ENCODE measurements at regions not wholly inside any gene's neighbourhood (a gene's known extent, or its start where the extent isn't known, plus 50 kb on each side); places are given as distances from the start of the nearest gene placed in this dataset.
"Not testable (repeated sequence)": the region's sequence is repeated elsewhere in the genome, so short reads cannot be mapped to it uniquely, and the experiment has no call there.

GRCh38 chr4:8965896-8966295 lies 94.3 kb upstream of the HMX1 start:
- not testable (repeated sequence) for DNase-seq

- DNase-seq, result not testable (repeated sequence)
Measured at GRCh38 chr4:8964201-8964788, 92.7 kb upstream of the HMX1 start.

- not testable (repeated sequence) for DNase-seq
Measured at GRCh38 chr4:8963533-8963932, 91.9 kb upstream of the HMX1 start.

- DNase-seq, result peak; percentile 42
Measured at GRCh38 chr4:8961343-8961742, 89.7 kb upstream of the HMX1 start.

GRCh38 chr4:8959471-8959870 lies 87.8 kb upstream of the HMX1 start:
- not testable (repeated sequence) for DNase-seq

GRCh38 chr4:8954001-8954400 lies 82.4 kb upstream of the HMX1 start:
- not testable (repeated sequence) for DNase-seq

GRCh38 chr4:8952791-8953190 lies 81.2 kb upstream of the HMX1 start:
- not testable (repeated sequence) for DNase-seq

- DNase-seq, result not testable (repeated sequence)
Measured at GRCh38 chr4:8952109-8952508, 80.5 kb upstream of the HMX1 start.

GRCh38 chr4:8945506-8945905 lies 73.9 kb upstream of the HMX1 start:
- DNase-seq, result not testable (repeated sequence)

GRCh38 chr4:8943367-8943766 lies 71.7 kb upstream of the HMX1 start:
- not testable (repeated sequence) for DNase-seq

GRCh38 chr4:8942088-8942487 lies 70.4 kb upstream of the HMX1 start:
- DNase-seq, result not testable (repeated sequence)

- DNase-seq, result not testable (repeated sequence)
Measured at GRCh38 chr4:8941492-8941805, 69.8 kb upstream of the HMX1 start.

- DNase-seq, result no peak
Measured at GRCh38 chr4:8940792-8941491, 69.3 kb upstream of the HMX1 start.

- DNase-seq, result no peak
Measured at GRCh38 chr4:8939840-8940742, 68.5 kb upstream of the HMX1 start.

- DNase-seq, result no peak
Measured at GRCh38 chr4:8939160-8939839, 67.7 kb upstream of the HMX1 start.

- DNase-seq, result no peak
Measured at GRCh38 chr4:8938623-8939022, 67.0 kb upstream of the HMX1 start.

GRCh38 chr4:8938137-8938536 lies 66.5 kb upstream of the HMX1 start:
- no peak for DNase-seq

GRCh38 chr4:8932884-8933283 lies 61.2 kb upstream of the HMX1 start:
- no peak for DNase-seq

- DNase-seq, result no peak
Measured at GRCh38 chr4:8928074-8928473, 56.4 kb upstream of the HMX1 start.

- no peak for DNase-seq
Measured at GRCh38 chr4:8922481-8922880, 50.8 kb upstream of the HMX1 start.

GRCh38 chr4:8921465-8921864 lies 49.8 kb upstream of the HMX1 start:
- no peak for DNase-seq

Measured in activated naive CD4-positive, alpha-beta T cell treated with Interleukin-2 at 50 U/mL for 16 hours (primary cell).